Gastroesophageal sphincter (tissue), 4 donors: ENCODE measurements at regions not wholly inside any gene's neighbourhood (a gene's known extent, or its start where the extent isn't known, plus 50 kb on each side); places are given as distances from the start of the nearest gene placed in this dataset.

Experiments used
- ATAC-seq: fragments of 150-250 bp; one replicate; pipeline ENCODE4 v1.9.1; 2016; ENCODE audit warnings: mild to moderate bottlenecking, moderate library complexity
- H3K27ac ChIP-seq, 4 donors: fragments of 200-600 bp; sonication (generic) in 3 of 4; 1 replicate in 3 of 4; 2 replicates in 1 of 4; pipeline ENCODE4 v1.5.1; 2016 to 2019
- H3K27me3 ChIP-seq: fragments of 200-600 bp; sonication (generic); one replicate; pipeline ENCODE4 v1.5.1; 2019
- H3K36me3 ChIP-seq, 2 donors: fragments of 200-600 bp; sonication (generic); one replicate each; pipeline ENCODE4 v1.5.1; 2019; ENCODE audit warnings: control low read depth in 1 of 2
- H3K4me1 ChIP-seq, 3 donors: fragments of 200-600 bp; sonication (generic); 1 replicate in 2 of 3; 2 replicates in 1 of 3; pipeline ENCODE4 v1.5.1; 2016 to 2019; ENCODE audit warnings: control low read depth in 2 of 3
- H3K4me3 ChIP-seq, 2 donors: fragments of 200-600 bp; sonication (generic); one replicate each; pipeline ENCODE4 v1.5.1; 2019; ENCODE audit warnings: mild to moderate bottlenecking in 1 of 2, moderate library complexity in 1 of 2
- H3K9me3 ChIP-seq, 3 donors: fragments of 200-600 bp; sonication (generic); one replicate each; pipeline ENCODE4 v1.5.1; 2017 to 2019; ENCODE audit warnings: control low read depth in 2 of 3
- CTCF ChIP-seq, 4 experiments: fragments of 200-600 bp in 2 of 4; fragments of 450-650 bp in 2 of 4; sonication (generic) in 1 of 4; IDR thresholded peaks; one replicate each; pipeline ENCODE4 v1.5.1; 2017 to 2019; ENCODE audit warnings: antibody characterized with exemption in 4 of 4, mild to moderate bottlenecking in 2 of 4, moderate library complexity in 2 of 4
- EP300 ChIP-seq: sonication (generic); formaldehyde crosslinking; IDR thresholded peaks from one replicate; pipeline ENCODE4 v1.6.1; 2017; ENCODE audit warnings: antibody characterized with exemption, mild to moderate bottlenecking
- POLR2A ChIP-seq, 2 donors: fragments of 450-650 bp; IDR thresholded peaks; one replicate each; pipeline ENCODE4 v1.6.1; 2017; ENCODE audit warnings: antibody characterized with exemption in 2 of 2, mild to moderate bottlenecking in 2 of 2, moderate library complexity in 1 of 2
- POLR2AphosphoS5 ChIP-seq: sonication (generic); formaldehyde crosslinking; IDR thresholded peaks from one replicate; pipeline ENCODE4 v1.6.1; 2017; ENCODE audit warnings: antibody characterized with exemption
- WGBS, 2 donors: methylation state at CpG; one replicate each; pipeline ENCODE4 v1.1.5; 2018; ENCODE audit warnings: low coverage in 1 of 2; 5-methylcytosine and 5-hydroxymethylcytosine counted together

- Histone ChIP-seq H3K9me3 (no peaks in the 10 kb centered on the region), H3K4me1 (no peaks in the 10 kb centered on the region)
- no peak for TF ChIP-seq POLR2A (IDR thresholded peaks at IDR 0.05)
- TF ChIP-seq POLR2AphosphoS5: no peak
- TF ChIP-seq EP300: no peak
- no peak for TF ChIP-seq CTCF (IDR thresholded peaks at IDR 0.05)
These were observed 457.1 kb upstream of the CPEB2 start for GRCh38 chr4:14545163-14545562.

GRCh38 chr4:14545807-14546206 lies 456.5 kb upstream of the CPEB2 start:
- no peaks in the 10 kb centered on the region for H3K9me3 ChIP-seq
- no peaks in the 10 kb centered on the region for H3K27me3 ChIP-seq
- no peaks in the 10 kb centered on the region for H3K36me3 ChIP-seq
- H3K4me1 ChIP-seq: no peaks in the 10 kb centered on the region
- no peak for TF ChIP-seq CTCF (IDR thresholded peaks at IDR 0.05)
- no peak for ATAC-seq
- H3K4me3 ChIP-seq: no peak overlapping the region
- no peak overlapping the region for H3K27ac ChIP-seq
- 73 to 75% methylated on average over 4 of the region's 4 CpGs for WGBS, 2 donors

More at GRCh38 chr4:14545163-14545562, 457.1 kb upstream of the CPEB2 start:
- ATAC-seq: no peak
- Histone ChIP-seq H3K27me3 (no peaks in the 10 kb centered on the region), H3K27ac (no peak overlapping the region), H3K4me3 (no peak overlapping the region), H3K36me3 (no peaks in the 10 kb centered on the region)
- WGBS, 2 donors: 83 to 84% methylated on average over 3 to 5 of the region's 5 CpGs

- Histone ChIP-seq H3K9me3 (no peaks in the 10 kb centered on the region), H3K27me3 (no peaks in the 10 kb centered on the region), H3K4me3 (no peak overlapping the region), H3K36me3 (no peaks in the 10 kb centered on the region), H3K27ac (no peak overlapping the region), H3K4me1 (no peaks in the 10 kb centered on the region)
- ATAC-seq: no peak
- no peak for TF ChIP-seq POLR2A (IDR thresholded peaks at IDR 0.05)
- TF ChIP-seq CTCF (IDR thresholded peaks at IDR 0.05): no peak
- TF ChIP-seq POLR2AphosphoS5: no peak
- no peak for TF ChIP-seq EP300
- WGBS, 2 donors: 80 to 89% methylated on average over 3 to 6 of the region's 6 CpGs
These were observed 450.2 kb upstream of the CPEB2 start for GRCh38 chr4:14552119-14552518.

DNA sequence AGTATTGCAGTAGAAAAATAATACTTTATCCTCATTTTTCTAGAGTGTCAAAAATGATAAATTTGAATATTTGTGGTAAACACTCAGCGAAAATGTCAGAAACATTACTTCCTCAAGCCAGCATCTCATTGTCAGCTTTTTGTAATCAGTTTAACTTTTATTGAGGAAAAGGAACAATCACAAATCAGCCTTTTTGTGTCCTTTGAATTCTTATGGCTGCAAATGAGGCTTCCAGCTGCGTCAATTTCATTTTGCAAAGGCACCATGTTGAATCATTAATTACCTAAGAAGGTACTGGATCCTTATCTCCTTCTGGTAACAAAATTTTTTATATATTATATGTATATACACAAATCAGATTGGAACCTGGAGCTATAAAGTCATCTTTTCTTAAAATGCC lies 442.6 kb upstream of the CPEB2 start:
- TF ChIP-seq POLR2AphosphoS5: no peak
- no peak for TF ChIP-seq POLR2A (IDR thresholded peaks at IDR 0.05)
- TF ChIP-seq CTCF (IDR thresholded peaks at IDR 0.05): no peak
- no peak for TF ChIP-seq EP300

GRCh38 chr4:14560577-14560976 lies 441.7 kb upstream of the CPEB2 start:
- TF ChIP-seq POLR2A (IDR thresholded peaks at IDR 0.05) (no peak), POLR2AphosphoS5 (no peak), CTCF (IDR thresholded peaks at IDR 0.05) (no peak), EP300 (no peak)
- WGBS, 2 donors: 88% methylated on average over 1 of the region's 1 CpG; no CpG with 5 or more reads in 1 of the 2 donors

More for the DNA sequence above, 442.6 kb upstream of the CPEB2 start:
- Histone ChIP-seq H3K9me3 (no peaks in the 10 kb centered on the region), H3K27ac (no peak overlapping the region), H3K36me3 (no peaks in the 10 kb centered on the region), H3K27me3 (no peaks in the 10 kb centered on the region), H3K4me3 (no peak overlapping the region), H3K4me1 (no peaks in the 10 kb centered on the region)
- WGBS, 2 donors: 82 to 88% methylated on average over 2 of the region's 2 CpGs
- ATAC-seq: no peak

More at GRCh38 chr4:14560577-14560976, 441.7 kb upstream of the CPEB2 start:
- Histone ChIP-seq H3K4me1 (no peaks in the 10 kb centered on the region), H3K27me3 (no peaks in the 10 kb centered on the region), H3K36me3 (no peaks in the 10 kb centered on the region), H3K27ac (no peak overlapping the region), H3K4me3 (no peak overlapping the region), H3K9me3 (no peaks in the 10 kb centered on the region)
- ATAC-seq: no peak
